HL-60 (cell line): ENCODE measurements at regions not wholly inside any gene's neighbourhood (a gene's known extent, or its start where the extent isn't known, plus 50 kb on each side); places are given as distances from the start of the nearest gene placed in this dataset.

Source experiments
- SPI1 ChIP-seq: IDR thresholded peaks from 2 replicates; pipeline ENCODE4 v1.6.1; 2012; ENCODE audit warnings: low read depth, mild to moderate bottlenecking, borderline replicate concordance
- TF ChIP-seq, protein P1 (sequence below): IDR thresholded peaks from one replicate; pipeline ENCODE4 v1.5.1; 2011; ENCODE audit warnings: low read length, control low read depth, inconsistent platforms; ENCODE audit not compliant: insufficient read depth

DNA sequence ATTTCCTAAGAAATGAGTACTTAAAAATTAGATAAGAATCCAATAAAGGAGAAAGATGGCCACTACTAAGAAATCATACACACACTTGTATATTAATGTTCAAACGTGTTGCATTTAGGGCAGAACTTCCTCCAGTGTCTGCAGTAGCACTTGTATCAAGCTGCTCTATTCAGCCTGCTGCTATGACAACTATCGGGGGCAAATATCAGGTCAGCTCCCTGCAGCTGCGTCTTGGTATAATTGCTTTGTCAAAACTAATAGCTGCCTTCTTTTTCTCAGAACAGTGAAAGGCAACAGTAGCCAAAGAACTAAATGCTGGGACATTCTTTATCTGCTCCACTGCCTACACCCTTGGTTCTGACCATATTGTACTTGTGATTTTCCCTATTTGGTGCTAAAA, 300.7 kb downstream of the NOL4 start:
- TF ChIP-seq, protein P1, sequence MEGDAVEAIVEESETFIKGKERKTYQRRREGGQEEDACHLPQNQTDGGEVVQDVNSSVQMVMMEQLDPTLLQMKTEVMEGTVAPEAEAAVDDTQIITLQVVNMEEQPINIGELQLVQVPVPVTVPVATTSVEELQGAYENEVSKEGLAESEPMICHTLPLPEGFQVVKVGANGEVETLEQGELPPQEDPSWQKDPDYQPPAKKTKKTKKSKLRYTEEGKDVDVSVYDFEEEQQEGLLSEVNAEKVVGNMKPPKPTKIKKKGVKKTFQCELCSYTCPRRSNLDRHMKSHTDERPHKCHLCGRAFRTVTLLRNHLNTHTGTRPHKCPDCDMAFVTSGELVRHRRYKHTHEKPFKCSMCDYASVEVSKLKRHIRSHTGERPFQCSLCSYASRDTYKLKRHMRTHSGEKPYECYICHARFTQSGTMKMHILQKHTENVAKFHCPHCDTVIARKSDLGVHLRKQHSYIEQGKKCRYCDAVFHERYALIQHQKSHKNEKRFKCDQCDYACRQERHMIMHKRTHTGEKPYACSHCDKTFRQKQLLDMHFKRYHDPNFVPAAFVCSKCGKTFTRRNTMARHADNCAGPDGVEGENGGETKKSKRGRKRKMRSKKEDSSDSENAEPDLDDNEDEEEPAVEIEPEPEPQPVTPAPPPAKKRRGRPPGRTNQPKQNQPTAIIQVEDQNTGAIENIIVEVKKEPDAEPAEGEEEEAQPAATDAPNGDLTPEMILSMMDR, result no peak
- TF ChIP-seq SPI1, result no peak
